ENCODE measurements at regions not wholly inside any gene's neighbourhood (a gene's known extent, or its start where the extent isn't known, plus 50 kb on each side); places are given as distances from the start of the nearest gene placed in this dataset.
A peak's percentile ranks its signal among the peaks of the same experiment; 100 is the strongest.

- Histone ChIP-seq H3K4me1 (no peaks in the 10 kb centered on the region), H3K36me3 (no peaks in the 10 kb centered on the region), H3K27me3 (no peaks in the 10 kb centered on the region), H3K4me3 (no peak overlapping the region), H3K27ac (no peak overlapping the region), H3K9me3 (no peaks in the 10 kb centered on the region)
- ATAC-seq (ENCODE audit: low FRiP score in 2 of 2) (no peak), DNase-seq (no peak)
- WGBS, 2 donors = 68 to 75% methylated on average over 7 of the region's 7 CpGs
- TF ChIP-seq CTCF (IDR thresholded peaks at IDR 0.05) (no peak), EP300 (IDR thresholded peaks at IDR 0.05) (no peak), POLR2AphosphoS5 (IDR thresholded peaks at IDR 0.05) (no peak), POLR2A (IDR thresholded peaks at IDR 0.05) (no peak)
Measured at GRCh38 chr21:35377505-35378090, 328.5 kb upstream of the RUNX1 start.

DNA sequence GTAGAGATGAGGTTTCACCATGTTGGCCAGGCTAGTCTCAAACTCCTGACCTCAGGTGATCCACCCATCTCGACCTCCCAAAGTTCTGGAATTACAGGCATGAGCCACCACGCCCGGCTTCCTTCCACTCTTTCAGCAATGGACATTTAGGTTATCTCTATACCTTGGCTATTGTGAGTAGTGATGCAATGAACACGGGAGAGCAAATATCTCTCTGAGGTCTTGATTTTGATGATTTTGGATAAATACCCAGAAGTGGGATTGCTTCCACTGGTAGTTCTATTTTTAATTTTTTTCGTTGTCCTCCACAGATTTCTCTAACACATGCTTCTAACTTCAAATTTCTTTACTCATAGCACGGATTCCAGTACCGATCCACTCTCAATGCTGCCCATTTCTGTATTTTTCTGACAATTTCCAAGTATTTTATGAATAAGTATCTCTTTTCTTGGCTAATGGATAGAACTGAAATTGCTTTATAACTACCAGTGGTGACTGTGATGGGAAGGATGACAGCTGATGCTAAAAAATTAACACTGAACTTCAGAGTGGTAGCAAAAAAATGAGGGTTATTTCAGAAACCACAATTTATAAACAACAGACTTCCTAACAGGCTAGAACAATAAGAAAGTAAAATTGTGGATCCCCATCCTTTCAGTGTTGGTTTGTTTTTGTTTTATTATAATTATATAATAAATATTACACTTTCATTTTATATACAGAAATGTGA, 327.5 kb upstream of the RUNX1 start:
- no peaks in the 10 kb centered on the region for H3K36me3 ChIP-seq
- WGBS, 2 donors = 72 to 81% methylated on average over 7 of the region's 7 CpGs
- DNase-seq = no peak
- no peak overlapping the region for H3K27ac ChIP-seq
- no peaks in the 10 kb centered on the region for H3K9me3 ChIP-seq
- no peaks in the 10 kb centered on the region for H3K27me3 ChIP-seq
- H3K4me3 ChIP-seq = no peak overlapping the region
- no peak for ATAC-seq (ENCODE audit: low FRiP score in 2 of 2)
- H3K4me1 ChIP-seq = no peaks in the 10 kb centered on the region
- TF ChIP-seq EP300 (IDR thresholded peaks at IDR 0.05) (no peak), CTCF (IDR thresholded peaks at IDR 0.05) (no peak), POLR2A (IDR thresholded peaks at IDR 0.05) (no peak), POLR2AphosphoS5 (IDR thresholded peaks at IDR 0.05) (no peak)

- Histone ChIP-seq H3K27ac (no peak overlapping the region), H3K9me3 (no peaks in the 10 kb centered on the region), H3K4me1 (no peaks in the 10 kb centered on the region), H3K36me3 (no peaks in the 10 kb centered on the region), H3K27me3 (no peaks in the 10 kb centered on the region), H3K4me3 (no peak overlapping the region)
- ATAC-seq (ENCODE audit: low FRiP score in 2 of 2) (peak in 1 of 2 donors; percentile 55), DNase-seq (no peak)
- WGBS, 2 donors = 92 to 100% methylated on average over 1 of the region's 1 CpG
- TF ChIP-seq POLR2A (IDR thresholded peaks at IDR 0.05) = no peak
- no peak for TF ChIP-seq CTCF (IDR thresholded peaks at IDR 0.05)
- TF ChIP-seq EP300 (IDR thresholded peaks at IDR 0.05) = no peak
- no peak for TF ChIP-seq POLR2AphosphoS5 (IDR thresholded peaks at IDR 0.05)
Measured at GRCh38 chr21:35375115-35375514, 326.0 kb upstream of the RUNX1 start.

- TF ChIP-seq POLR2AphosphoS5 (IDR thresholded peaks at IDR 0.05) (no peak), POLR2A (IDR thresholded peaks at IDR 0.05) (no peak), CTCF (IDR thresholded peaks at IDR 0.05) (no peak), EP300 (IDR thresholded peaks at IDR 0.05) (no peak)
- Histone ChIP-seq H3K27ac (no peak overlapping the region), H3K4me1 (no peaks in the 10 kb centered on the region), H3K9me3 (no peaks in the 10 kb centered on the region), H3K27me3 (no peaks in the 10 kb centered on the region), H3K4me3 (no peak overlapping the region), H3K36me3 (no peaks in the 10 kb centered on the region)
- ATAC-seq (ENCODE audit: low FRiP score in 2 of 2) = no peak
- no peak for DNase-seq
- WGBS, 2 donors = 75 to 88% methylated on average over 2 of the region's 2 CpGs
Measured at GRCh38 chr21:35373998-35374397, 324.9 kb upstream of the RUNX1 start.

DNA sequence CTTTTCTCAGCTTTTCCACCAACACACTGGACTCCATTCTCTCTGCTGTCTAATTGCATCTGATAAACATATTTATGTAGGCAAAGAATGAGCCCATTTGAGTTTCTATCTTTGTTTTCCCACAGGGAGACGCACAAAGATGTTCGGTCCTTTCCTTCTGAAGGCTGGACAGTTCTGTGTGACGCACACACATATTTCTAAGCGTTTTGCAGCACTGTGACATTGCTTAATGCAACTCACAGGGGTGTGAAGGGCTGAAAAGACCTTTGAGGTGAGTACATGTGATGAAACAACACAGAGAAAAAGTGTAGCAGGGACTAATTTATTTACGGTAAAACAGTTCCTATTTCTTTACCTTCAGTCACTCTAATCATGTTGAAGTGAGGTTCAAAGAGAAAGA, 323.1 kb upstream of the RUNX1 start:
- Histone ChIP-seq H3K27ac (no peak overlapping the region), H3K27me3 (no peaks in the 10 kb centered on the region)

More for the DNA sequence above, 323.1 kb upstream of the RUNX1 start:
- TF ChIP-seq CTCF (IDR thresholded peaks at IDR 0.05) = no peak
- no peak for TF ChIP-seq POLR2A (IDR thresholded peaks at IDR 0.05)
- no peak for TF ChIP-seq POLR2AphosphoS5 (IDR thresholded peaks at IDR 0.05)
- TF ChIP-seq EP300 (IDR thresholded peaks at IDR 0.05) = no peak
- Histone ChIP-seq H3K36me3 (no peaks in the 10 kb centered on the region), H3K4me1 (no peaks in the 10 kb centered on the region), H3K4me3 (no peak overlapping the region), H3K9me3 (no peaks in the 10 kb centered on the region)
- ATAC-seq (ENCODE audit: low FRiP score in 2 of 2) (no peak), DNase-seq (no peak)
- 88 to 91% methylated on average over 5 of the region's 5 CpGs for WGBS, 2 donors

Measured in upper lobe of left lung (tissue), 6 donors.